Stimulated activated naive B cell treated with anti-CD40 and anti-IgM and Interleukin-4, amounts not matched to agents 10 μg/mL and 1 μg/mL and 100 μg/mL, for 72 hours (primary cell): ENCODE measurements at regions not wholly inside any gene's neighbourhood (a gene's known extent, or its start where the extent isn't known, plus 50 kb on each side); places are given as distances from the start of the nearest gene placed in this dataset.
A peak's percentile ranks its signal among the peaks of the same experiment; 100 is the strongest.

Source experiments
- ATAC-seq, 2 donors: fragments of 150-1000 bp; cut with Tn5 transposase; replicated peaks; 2 replicates each; pipeline ENCODE4 v1.10.0; 2021; ENCODE audit warnings: moderate library complexity in 1 of 2
- DNase-seq: peaks from one replicate; pipeline ENCODE4 v3.0.0; 2021
- H3K27ac Mint-ChIP-seq: one replicate; pipeline ENCODE4 v1.8.0; 2022; ENCODE audit warnings: mild to moderate bottlenecking, mixed read lengths
- H3K27me3 Mint-ChIP-seq, 2 donors: one replicate each; pipeline ENCODE4 v1.8.0; 2022; ENCODE audit warnings: mixed read lengths in 2 of 2
- H3K36me3 Mint-ChIP-seq, 2 donors: one replicate each; pipeline ENCODE4 v1.8.0; 2022; ENCODE audit warnings: mixed read lengths in 2 of 2, mild to moderate bottlenecking in 1 of 2
- H3K4me1 Mint-ChIP-seq, 2 donors: one replicate each; pipeline ENCODE4 v1.8.0; 2022; ENCODE audit warnings: mixed read lengths in 2 of 2, mild to moderate bottlenecking in 1 of 2
- H3K4me3 Mint-ChIP-seq, 2 donors: one replicate each; pipeline ENCODE4 v1.8.0; 2022; ENCODE audit warnings: mild to moderate bottlenecking in 2 of 2, mixed read lengths in 2 of 2, moderate library complexity in 1 of 2
- H3K9me3 Mint-ChIP-seq, 2 donors: one replicate each; pipeline ENCODE4 v1.8.0; 2022; ENCODE audit warnings: mixed read lengths in 2 of 2, mild to moderate bottlenecking in 1 of 2

GRCh38 chr10:53619671-53620070 is 847.1 kb upstream of the MBL2 start:
- no peak overlapping the region for H3K27ac Mint-ChIP-seq

GRCh38 chr10:53607691-53608090 is 835.1 kb upstream of the MBL2 start:
- Mint-ChIP-seq H3K4me3 (no peak overlapping the region), H3K36me3 (no peaks in the 10 kb centered on the region), H3K4me1 (no peaks in the 10 kb centered on the region), H3K9me3 (peaks cover 0 to 2% of the 10 kb centered on the region in 2 donors), H3K27me3 (no peaks in the 10 kb centered on the region), H3K27ac (no peak overlapping the region)
- DNase-seq (no peak), ATAC-seq (no peak)

More at GRCh38 chr10:53619671-53620070, 847.1 kb upstream of the MBL2 start:
- Mint-ChIP-seq H3K36me3 (no peaks in the 10 kb centered on the region), H3K4me3 (no peak overlapping the region), H3K27me3 (no peaks in the 10 kb centered on the region), H3K4me1 (no peaks in the 10 kb centered on the region), H3K9me3 (no peaks in the 10 kb centered on the region)
- ATAC-seq (no peak), DNase-seq (no peak)

GRCh38 chr10:53606981-53607380 is 834.4 kb upstream of the MBL2 start:
- Mint-ChIP-seq H3K27ac (no peak overlapping the region), H3K9me3 (peaks cover 0 to 2% of the 10 kb centered on the region in 2 donors), H3K4me3 (no peak overlapping the region), H3K4me1 (no peaks in the 10 kb centered on the region), H3K27me3 (no peaks in the 10 kb centered on the region), H3K36me3 (no peaks in the 10 kb centered on the region)
- DNase-seq: no peak
- ATAC-seq: no peak

GRCh38 chr10:53601260-53601875 is 828.8 kb upstream of the MBL2 start:
- Mint-ChIP-seq H3K4me3 (no peak overlapping the region), H3K4me1 (no peaks in the 10 kb centered on the region), H3K27ac (no peak overlapping the region), H3K36me3 (no peaks in the 10 kb centered on the region), H3K9me3 (no peaks in the 10 kb centered on the region), H3K27me3 (no peaks in the 10 kb centered on the region)
- DNase-seq (no peak), ATAC-seq (peak; percentile 56 to 62)

GRCh38 chr10:53598914-53599313 is 826.3 kb upstream of the MBL2 start:
- Mint-ChIP-seq H3K4me3 (no peak overlapping the region), H3K36me3 (no peaks in the 10 kb centered on the region), H3K9me3 (no peaks in the 10 kb centered on the region), H3K27ac (no peak overlapping the region), H3K27me3 (no peaks in the 10 kb centered on the region), H3K4me1 (no peaks in the 10 kb centered on the region)
- DNase-seq (no peak), ATAC-seq (no peak)

GRCh38 chr10:53597835-53598251 is 825.3 kb upstream of the MBL2 start:
- no peaks in the 10 kb centered on the region for H3K27me3 Mint-ChIP-seq
- no peaks in the 10 kb centered on the region for H3K9me3 Mint-ChIP-seq
- DNase-seq: no peak
- no peaks in the 10 kb centered on the region for H3K36me3 Mint-ChIP-seq
- no peaks in the 10 kb centered on the region for H3K4me1 Mint-ChIP-seq
- no peak overlapping the region for H3K27ac Mint-ChIP-seq
- no peak for ATAC-seq
- H3K4me3 Mint-ChIP-seq: no peak overlapping the region

- no peak for ATAC-seq
- Mint-ChIP-seq H3K4me3 (no peak overlapping the region), H3K9me3 (peaks cover 0 to 1% of the 10 kb centered on the region in 2 donors), H3K27ac (no peak overlapping the region), H3K4me1 (no peaks in the 10 kb centered on the region), H3K27me3 (no peaks in the 10 kb centered on the region), H3K36me3 (no peaks in the 10 kb centered on the region)
- DNase-seq: no peak
Measured at GRCh38 chr10:53580465-53580864, 807.9 kb upstream of the MBL2 start.

- ATAC-seq (no peak), DNase-seq (no peak)
- Mint-ChIP-seq H3K4me3 (no peak overlapping the region), H3K36me3 (no peaks in the 10 kb centered on the region), H3K27me3 (no peaks in the 10 kb centered on the region), H3K27ac (no peak overlapping the region), H3K9me3 (peaks cover 0 to 1% of the 10 kb centered on the region in 2 donors), H3K4me1 (no peaks in the 10 kb centered on the region)
Measured at GRCh38 chr10:53579773-53580172, 807.2 kb upstream of the MBL2 start.

- no peaks in the 10 kb centered on the region for H3K4me1 Mint-ChIP-seq
- DNase-seq: no peak
Measured at GRCh38 chr10:53574024-53574423, 801.4 kb upstream of the MBL2 start.

GRCh38 chr10:53573498-53573897 is 800.9 kb upstream of the MBL2 start:
- no peak for DNase-seq
- Mint-ChIP-seq H3K4me3 (no peak overlapping the region), H3K36me3 (no peaks in the 10 kb centered on the region), H3K9me3 (peaks cover 0 to 3% of the 10 kb centered on the region in 2 donors), H3K27me3 (no peaks in the 10 kb centered on the region), H3K4me1 (no peaks in the 10 kb centered on the region), H3K27ac (no peak overlapping the region)
- ATAC-seq: no peak

More at GRCh38 chr10:53574024-53574423, 801.4 kb upstream of the MBL2 start:
- ATAC-seq: no peak
- Mint-ChIP-seq H3K27me3 (no peaks in the 10 kb centered on the region), H3K9me3 (peaks cover 0 to 3% of the 10 kb centered on the region in 2 donors), H3K27ac (no peak overlapping the region), H3K4me3 (no peak overlapping the region), H3K36me3 (no peaks in the 10 kb centered on the region)

GRCh38 chr10:53572799-53573198 is 800.2 kb upstream of the MBL2 start:
- Mint-ChIP-seq H3K9me3 (peaks cover 0 to 3% of the 10 kb centered on the region in 2 donors), H3K27ac (no peak overlapping the region), H3K27me3 (no peaks in the 10 kb centered on the region)

GRCh38 chr10:53570221-53570620 is 797.6 kb upstream of the MBL2 start:
- no peak for DNase-seq
- H3K27ac Mint-ChIP-seq: no peak overlapping the region
- ATAC-seq: no peak
- no peaks in the 10 kb centered on the region for H3K36me3 Mint-ChIP-seq
- peaks cover 0 to 1% of the 10 kb centered on the region in 2 donors for H3K9me3 Mint-ChIP-seq
- H3K27me3 Mint-ChIP-seq: no peaks in the 10 kb centered on the region
- no peaks in the 10 kb centered on the region for H3K4me1 Mint-ChIP-seq
- no peak overlapping the region for H3K4me3 Mint-ChIP-seq

More at GRCh38 chr10:53572799-53573198, 800.2 kb upstream of the MBL2 start:
- ATAC-seq: no peak
- Mint-ChIP-seq H3K4me3 (no peak overlapping the region), H3K36me3 (no peaks in the 10 kb centered on the region), H3K4me1 (no peaks in the 10 kb centered on the region)
- DNase-seq: no peak

GRCh38 chr10:53569455-53569854 is 796.9 kb upstream of the MBL2 start:
- no peaks in the 10 kb centered on the region for H3K27me3 Mint-ChIP-seq
- no peaks in the 10 kb centered on the region for H3K4me1 Mint-ChIP-seq
- H3K27ac Mint-ChIP-seq: no peak overlapping the region
- peaks cover 1 to 3% of the 10 kb centered on the region in 2 donors for H3K9me3 Mint-ChIP-seq
- ATAC-seq: no peak
- DNase-seq: no peak
- no peaks in the 10 kb centered on the region for H3K36me3 Mint-ChIP-seq
- H3K4me3 Mint-ChIP-seq: no peak overlapping the region

- no peak for DNase-seq
- no peaks in the 10 kb centered on the region for H3K36me3 Mint-ChIP-seq
- no peak for ATAC-seq
- no peak overlapping the region for H3K4me3 Mint-ChIP-seq
- no peak overlapping the region for H3K27ac Mint-ChIP-seq
- H3K27me3 Mint-ChIP-seq: no peaks in the 10 kb centered on the region
- no peaks in the 10 kb centered on the region for H3K4me1 Mint-ChIP-seq
- H3K9me3 Mint-ChIP-seq: peaks cover 0 to 2% of the 10 kb centered on the region in 2 donors
Measured at GRCh38 chr10:53548664-53549063, 776.1 kb upstream of the MBL2 start.

GRCh38 chr10:53547364-53547763 is 774.8 kb upstream of the MBL2 start:
- Mint-ChIP-seq H3K27me3 (no peaks in the 10 kb centered on the region), H3K4me1 (no peaks in the 10 kb centered on the region), H3K36me3 (no peaks in the 10 kb centered on the region), H3K27ac (no peak overlapping the region), H3K4me3 (no peak overlapping the region), H3K9me3 (peaks cover 0 to 2% of the 10 kb centered on the region in 2 donors)
- DNase-seq: no peak
- no peak for ATAC-seq
